ENCODE measurements at regions not wholly inside any gene's neighbourhood (a gene's known extent, or its start where the extent isn't known, plus 50 kb on each side); places are given as distances from the start of the nearest gene placed in this dataset.
"Not testable (repeated sequence)": the region's sequence is repeated elsewhere in the genome, so short reads cannot be mapped to it uniquely, and the experiment has no call there.

DNA sequence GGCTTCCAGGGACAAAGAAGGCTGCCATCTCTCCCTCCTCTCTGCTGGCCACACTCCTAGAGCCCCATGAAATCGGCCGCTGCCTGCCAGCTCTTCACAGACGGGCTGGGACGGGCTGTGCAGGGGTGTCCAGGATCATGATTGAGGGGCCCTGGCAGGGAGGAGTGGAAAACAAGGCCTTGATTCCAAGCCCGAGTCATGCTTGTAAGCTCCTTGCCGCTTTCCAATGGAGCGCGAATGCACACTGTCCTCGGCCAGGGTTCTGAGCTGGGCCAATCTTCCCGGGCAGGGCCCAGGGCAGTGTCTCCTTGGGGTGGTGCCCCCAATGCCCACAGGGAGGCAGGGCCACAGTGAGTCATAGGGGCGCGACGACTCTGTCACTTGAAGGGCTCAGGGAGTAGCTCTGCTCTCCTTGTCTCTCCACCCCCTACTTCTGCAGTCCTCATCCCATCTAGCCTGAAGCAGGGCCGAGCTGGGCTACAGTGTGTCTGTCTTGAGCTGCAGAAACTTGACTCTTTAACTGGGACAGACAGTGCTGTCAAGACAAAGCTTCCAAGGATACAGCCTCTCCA lies 186.2 kb upstream of the SVIL start:
- DNase-seq: no peak

GRCh38 chr10:29816801-29817558 lies 182.2 kb upstream of the SVIL start:
- DNase-seq: no peak

GRCh38 chr10:29815572-29815971 lies 180.8 kb upstream of the SVIL start:
- no peak for DNase-seq

- DNase-seq: no peak
These were observed 177.1 kb upstream of the SVIL start for GRCh38 chr10:29811751-29812427.

GRCh38 chr10:29810816-29811215 lies 176.0 kb upstream of the SVIL start:
- DNase-seq: no peak

DNA sequence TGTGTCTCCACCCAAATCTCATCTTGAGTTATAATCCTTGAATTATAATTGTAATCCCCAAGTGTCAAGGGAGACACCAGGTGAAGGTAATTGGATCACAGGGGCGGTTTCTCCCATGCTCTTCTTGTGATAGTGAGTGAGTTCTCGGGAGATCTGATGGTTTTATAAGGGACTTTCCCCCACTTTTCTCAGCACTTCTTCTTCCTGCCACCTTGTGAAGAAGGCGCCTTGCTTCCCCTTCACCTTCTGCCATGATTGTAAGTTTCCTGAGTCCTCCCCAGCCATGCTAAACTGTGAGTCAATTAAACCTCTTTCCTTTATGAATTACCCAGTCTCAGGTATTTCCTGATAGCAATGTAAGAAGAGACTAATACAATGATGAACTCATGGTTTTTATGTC lies 175.5 kb upstream of the SVIL start:
- DNase-seq: not testable (repeated sequence)

- no peak for DNase-seq
These were observed 174.6 kb upstream of the SVIL start for GRCh38 chr10:29809383-29809782.

DNA sequence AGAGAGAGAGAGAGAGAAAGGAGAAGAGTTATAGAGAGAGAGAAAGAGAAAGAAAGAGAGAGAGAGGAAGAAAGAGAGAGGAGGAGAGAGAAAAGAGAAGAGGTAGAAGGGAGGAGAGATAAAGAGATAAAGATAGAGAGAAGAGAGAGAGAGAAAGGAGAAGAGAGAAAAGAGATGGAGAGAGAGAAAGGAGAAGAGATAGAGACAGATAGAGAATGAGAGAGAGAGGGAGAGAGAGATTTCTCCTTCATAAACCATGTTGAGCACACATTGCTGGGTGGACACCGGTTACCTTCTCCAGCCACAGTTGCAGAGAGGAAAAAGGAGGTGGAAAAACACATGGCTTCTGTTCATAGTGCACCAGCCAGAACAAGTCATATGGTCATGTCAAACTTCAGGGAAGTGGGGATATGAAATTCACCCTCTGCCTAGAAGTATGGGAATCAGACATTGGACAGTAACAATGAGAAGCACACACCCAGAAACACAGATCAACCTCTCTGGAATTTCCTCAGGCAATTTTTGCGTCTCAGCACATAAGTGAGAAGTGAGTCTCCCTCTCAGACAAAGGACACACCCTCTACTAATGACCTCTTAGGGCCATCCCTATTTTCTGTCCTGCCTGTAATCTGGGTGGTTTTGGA lies 172.5 kb upstream of the SVIL start:
- DNase-seq: no peak

DNA sequence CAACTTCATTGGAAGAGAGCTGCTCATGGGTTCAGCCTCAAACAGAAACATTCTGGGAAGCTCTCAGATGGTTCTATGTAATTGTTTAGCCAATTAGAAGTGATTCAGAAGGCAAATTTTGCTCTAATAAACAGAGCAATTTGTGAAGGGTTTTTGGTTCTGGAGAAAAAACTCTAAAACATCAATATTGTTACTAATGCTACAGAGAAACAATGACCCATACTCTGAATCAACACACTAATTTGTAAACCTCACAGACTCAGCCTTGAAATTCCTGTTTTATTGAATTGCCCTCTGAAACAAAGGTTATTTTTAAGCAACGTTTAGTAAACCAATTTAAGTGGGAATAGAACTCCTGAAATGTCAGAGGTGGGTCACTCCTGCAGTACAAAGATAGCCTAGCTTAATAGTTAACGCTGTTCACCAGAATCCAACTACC lies 171.6 kb upstream of the SVIL start:
- DNase-seq: no peak

DNA sequence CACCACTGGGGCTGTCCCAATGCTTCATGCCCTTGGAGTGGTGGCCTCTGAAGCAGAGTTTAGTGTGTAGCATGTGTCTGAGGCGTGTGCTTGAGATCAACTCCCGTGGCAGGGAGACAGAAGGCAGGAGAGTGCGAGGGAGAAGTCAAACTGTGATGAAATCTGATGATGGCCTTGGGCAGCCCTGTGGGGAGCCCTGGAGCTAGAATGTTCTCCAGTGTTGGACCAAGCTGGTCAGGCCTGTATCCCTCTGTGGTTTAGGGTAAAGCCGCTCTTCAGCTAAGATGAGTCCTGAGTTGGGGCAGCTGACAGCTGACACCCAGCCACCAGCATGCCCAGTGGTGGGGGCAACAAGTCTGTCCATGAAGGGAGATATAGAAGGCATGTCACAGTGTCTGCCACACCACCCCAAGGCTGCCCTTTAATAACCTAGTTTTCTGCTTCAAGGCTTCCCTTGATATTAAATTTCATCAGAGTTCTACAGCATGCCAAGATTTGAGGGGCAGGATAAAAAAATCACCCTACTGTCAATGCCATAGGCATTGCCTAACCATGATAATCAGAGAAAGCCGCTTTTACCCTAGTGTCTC lies 170.5 kb upstream of the SVIL start:
- no peak for DNase-seq

DNA sequence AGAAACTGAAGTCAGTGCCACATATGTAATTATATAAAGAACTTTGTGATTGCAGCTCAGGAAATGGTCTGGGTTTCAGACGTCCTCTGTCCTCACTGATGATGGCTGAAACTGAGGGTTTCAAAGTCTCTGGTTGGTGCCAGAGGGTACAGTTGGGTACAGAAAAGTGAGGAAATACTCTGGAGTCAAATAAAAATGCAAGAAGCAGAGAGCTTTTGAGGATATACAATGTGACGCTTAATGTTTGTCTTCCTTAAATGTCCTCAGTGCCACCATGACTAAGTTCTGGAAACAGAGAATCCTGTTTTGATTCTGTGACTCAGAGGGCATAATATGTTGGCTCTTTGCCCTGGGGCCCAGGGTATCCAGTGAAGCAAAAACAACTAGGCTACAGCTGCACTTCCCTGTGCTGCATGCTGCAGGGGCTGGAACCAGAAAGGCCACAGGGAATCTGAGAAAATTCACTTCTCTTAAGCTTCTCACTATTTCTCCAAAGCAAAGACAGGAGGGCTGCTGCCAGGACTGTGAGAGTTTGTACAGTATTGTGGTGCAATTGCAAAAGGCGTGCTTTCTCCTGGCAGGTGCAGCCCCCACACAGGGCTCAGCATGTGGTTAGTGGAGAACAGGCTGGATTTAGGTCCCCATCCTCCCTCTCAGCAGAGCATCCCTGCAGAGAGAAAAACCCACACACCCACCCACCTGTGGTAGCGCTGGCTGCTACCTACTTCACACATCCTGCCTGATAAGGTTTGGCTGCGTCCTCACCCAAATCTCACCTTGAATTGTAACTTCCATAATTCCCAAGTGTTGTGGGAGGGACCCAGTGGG lies 169.5 kb upstream of the SVIL start:
- no peak for DNase-seq

- DNase-seq: no peak
These were observed 167.4 kb upstream of the SVIL start for GRCh38 chr10:29802171-29802570.

GRCh38 chr10:29798921-29799690 lies 164.3 kb upstream of the SVIL start:
- DNase-seq: no peak

DNA sequence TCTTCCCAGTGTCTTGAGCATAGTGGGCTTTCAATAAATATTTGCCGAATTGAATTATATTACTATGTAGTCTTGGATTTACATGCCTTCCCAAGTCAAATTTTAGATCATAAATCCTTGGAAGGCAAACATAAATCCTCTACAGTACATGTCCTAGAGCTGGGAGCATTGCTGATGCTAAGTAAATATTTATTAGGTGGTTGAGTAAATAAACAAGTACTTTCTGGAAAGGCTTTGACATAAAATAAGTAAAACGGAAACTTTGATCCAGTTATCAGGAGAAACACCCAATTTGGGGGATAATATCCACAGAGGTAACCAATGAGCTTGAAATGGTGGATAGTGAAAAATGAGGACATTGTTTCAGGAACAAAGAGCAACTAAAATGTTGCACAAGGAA lies 162.8 kb upstream of the SVIL start:
- DNase-seq: no peak

GRCh38 chr10:29795850-29796249 lies 161.1 kb upstream of the SVIL start:
- DNase-seq: no peak

DNA sequence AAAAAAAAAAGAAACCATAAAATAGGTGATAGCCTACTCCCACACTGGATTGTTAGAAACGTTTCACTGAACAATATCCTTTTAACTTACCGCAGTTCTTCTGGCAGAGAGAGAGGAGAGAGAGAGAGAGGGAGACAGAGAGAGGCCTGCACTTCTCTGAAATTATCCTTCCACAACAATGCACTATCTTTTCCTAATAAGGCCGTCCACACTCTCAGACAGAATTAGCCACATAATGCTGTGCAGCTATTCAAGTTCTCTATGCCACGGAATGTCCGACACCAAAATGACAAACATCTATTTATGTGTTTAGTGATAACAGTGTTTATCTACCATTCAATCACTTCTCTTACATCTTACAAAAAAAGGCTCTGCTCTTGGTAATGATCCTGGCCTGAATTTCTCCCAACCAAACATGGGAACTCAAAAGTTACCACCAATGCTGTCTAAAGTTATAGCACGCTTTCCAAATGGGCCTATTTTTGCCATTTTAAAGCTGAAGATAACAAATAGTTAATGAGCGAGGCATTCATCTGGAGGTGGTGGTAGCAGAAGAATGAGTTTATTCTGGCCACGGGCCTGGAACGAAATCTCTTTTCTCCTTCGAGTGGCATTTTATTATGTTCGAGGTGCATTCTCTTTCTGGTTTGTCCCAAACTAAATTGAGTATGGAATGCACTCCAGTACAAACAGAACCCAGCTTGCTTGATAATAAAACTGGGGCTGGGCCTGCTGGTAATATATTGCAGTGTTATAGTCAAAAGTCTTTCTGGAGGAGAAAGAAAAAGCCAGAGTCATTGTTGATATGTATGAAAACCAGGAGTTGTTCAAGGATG lies 160.2 kb upstream of the SVIL start:
- DNase-seq: no peak

DNA sequence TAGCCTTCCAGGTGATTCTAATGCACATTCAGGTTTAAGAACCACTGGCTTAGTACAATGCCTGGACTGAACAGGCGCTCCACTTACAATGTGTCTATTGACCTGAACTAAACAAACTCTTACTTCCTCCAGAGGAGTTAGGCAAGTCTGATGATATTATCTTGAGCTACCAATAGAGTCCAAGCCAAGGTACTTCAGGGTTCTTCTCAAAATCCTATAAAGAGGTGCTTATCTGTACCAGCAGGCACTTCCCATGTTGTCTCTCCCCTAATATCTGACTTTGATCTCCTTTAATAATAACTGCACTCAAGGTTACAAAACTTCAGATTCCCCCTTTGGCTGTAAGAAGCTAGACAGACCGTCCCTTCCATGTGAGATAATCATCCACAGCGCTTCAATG lies 157.0 kb upstream of the SVIL start:
- no peak for DNase-seq

- no peak for DNase-seq
These were observed 155.4 kb upstream of the SVIL start for GRCh38 chr10:29790207-29790606.

DNA sequence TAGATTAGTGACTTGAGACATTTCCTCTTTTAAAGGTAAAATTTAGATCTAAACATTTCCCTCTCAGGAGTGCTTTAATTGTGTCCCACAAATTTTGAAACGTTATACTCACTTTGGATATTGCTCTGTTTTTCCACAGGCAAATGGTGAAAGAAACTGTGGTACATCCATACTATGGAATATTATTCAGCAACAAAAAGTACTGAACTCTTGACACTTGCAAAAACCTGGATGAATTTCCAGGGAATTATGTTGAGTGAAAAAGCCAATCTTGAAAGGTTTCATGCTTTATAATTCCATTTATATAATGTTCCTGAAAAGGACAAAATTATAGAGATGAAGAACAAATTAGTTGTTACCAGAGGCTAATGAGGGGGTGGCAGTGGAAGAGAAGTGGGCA lies 153.3 kb upstream of the SVIL start:
- no peak for DNase-seq

DNA sequence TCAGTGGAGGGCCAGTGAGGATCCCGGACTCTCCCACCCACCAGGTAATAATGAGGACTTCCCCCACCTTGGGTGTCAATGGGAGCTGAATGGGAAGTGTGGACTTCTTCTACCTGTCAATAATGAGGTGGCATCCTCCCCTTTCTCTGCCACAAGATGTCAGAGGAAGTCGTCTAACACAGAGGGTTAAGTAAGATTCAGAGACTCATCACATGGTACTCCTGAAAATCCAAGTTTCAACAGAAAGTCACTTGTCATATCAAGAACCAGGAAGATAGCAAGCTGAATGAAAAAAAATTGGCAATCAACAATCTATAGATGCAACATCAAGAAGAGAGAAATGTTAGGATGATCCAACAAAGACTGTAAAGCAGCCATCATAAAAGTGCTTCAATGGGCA lies 150.9 kb upstream of the SVIL start:
- no peak for DNase-seq

Data from activated CD4-positive, alpha-beta T cell treated with anti-CD3 and anti-CD28 coated beads for 4 hours (primary cell).